ENCODE measurements at regions not wholly inside any gene's neighbourhood (a gene's known extent, or its start where the extent isn't known, plus 50 kb on each side); places are given as distances from the start of the nearest gene placed in this dataset.

- DNase-seq (ENCODE audit: low read depth), result no peak
- no peak overlapping the region for H3K4me3 ChIP-seq (ENCODE audit: low read length)
- TF ChIP-seq, protein P1, sequence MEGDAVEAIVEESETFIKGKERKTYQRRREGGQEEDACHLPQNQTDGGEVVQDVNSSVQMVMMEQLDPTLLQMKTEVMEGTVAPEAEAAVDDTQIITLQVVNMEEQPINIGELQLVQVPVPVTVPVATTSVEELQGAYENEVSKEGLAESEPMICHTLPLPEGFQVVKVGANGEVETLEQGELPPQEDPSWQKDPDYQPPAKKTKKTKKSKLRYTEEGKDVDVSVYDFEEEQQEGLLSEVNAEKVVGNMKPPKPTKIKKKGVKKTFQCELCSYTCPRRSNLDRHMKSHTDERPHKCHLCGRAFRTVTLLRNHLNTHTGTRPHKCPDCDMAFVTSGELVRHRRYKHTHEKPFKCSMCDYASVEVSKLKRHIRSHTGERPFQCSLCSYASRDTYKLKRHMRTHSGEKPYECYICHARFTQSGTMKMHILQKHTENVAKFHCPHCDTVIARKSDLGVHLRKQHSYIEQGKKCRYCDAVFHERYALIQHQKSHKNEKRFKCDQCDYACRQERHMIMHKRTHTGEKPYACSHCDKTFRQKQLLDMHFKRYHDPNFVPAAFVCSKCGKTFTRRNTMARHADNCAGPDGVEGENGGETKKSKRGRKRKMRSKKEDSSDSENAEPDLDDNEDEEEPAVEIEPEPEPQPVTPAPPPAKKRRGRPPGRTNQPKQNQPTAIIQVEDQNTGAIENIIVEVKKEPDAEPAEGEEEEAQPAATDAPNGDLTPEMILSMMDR (conservative IDR thresholded peaks at IDR 0.05; ENCODE audit: low read length), result no peak
Measured at GRCh38 chr5:120907953-120908352, 443.9 kb downstream of the PRR16 start.

DNA sequence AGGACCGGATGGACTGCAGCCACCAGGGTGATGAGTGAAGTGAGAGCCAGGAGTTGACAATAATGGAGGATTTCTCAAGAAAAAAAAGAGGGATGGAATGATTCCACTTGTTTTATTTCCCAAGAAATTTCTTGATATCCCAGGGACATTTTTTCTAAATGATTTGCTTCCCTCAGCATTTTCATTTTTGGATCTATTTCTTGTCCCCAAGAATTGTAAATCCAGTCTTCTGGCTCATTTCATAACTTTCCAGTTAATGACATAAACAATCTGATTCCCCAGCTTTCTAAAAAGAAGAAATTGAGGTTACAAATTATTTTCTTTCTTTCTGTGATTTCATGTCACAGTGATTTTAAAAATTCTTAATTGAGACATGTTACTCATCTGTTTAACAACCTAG is 446.5 kb downstream of the PRR16 start:
- TF ChIP-seq, protein P1 (conservative IDR thresholded peaks at IDR 0.05; ENCODE audit: low read length), result no peak
- H3K4me3 ChIP-seq (ENCODE audit: low read length), result no peak overlapping the region
- DNase-seq (ENCODE audit: low read depth), result no peak

- TF ChIP-seq, protein P1 (conservative IDR thresholded peaks at IDR 0.05; ENCODE audit: low read length), result no peak
- no peak for DNase-seq (ENCODE audit: low read depth)
- no peak overlapping the region for H3K4me3 ChIP-seq (ENCODE audit: low read length)
Measured at GRCh38 chr5:120913396-120913795, 449.3 kb downstream of the PRR16 start.

- TF ChIP-seq, protein P1 (conservative IDR thresholded peaks at IDR 0.05; ENCODE audit: low read length), result no peak
- DNase-seq (ENCODE audit: low read depth), result no peak
- no peak overlapping the region for H3K4me3 ChIP-seq (ENCODE audit: low read length)
Measured at GRCh38 chr5:120917214-120917758, 453.2 kb downstream of the PRR16 start.

DNA sequence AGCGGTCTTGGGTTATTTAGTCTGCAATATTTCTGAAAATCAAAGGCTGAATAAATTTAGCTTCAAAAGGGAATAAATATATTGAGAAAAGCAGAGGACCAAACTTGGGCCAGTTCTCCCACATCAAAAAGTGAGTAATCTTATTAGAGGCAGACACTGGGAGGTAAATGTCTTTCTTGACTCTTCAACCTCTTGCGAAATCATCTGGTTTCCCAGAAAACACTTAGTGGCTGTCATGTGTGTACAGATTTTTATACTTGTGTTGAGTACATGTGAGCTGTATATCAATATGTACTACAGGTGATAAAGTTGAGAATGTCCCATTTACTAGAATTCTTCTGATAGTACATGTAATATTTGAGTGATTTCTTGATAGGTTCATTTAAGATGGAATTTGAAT is 454.9 kb downstream of the PRR16 start:
- no peak overlapping the region for H3K4me3 ChIP-seq (ENCODE audit: low read length)
- DNase-seq (ENCODE audit: low read depth), result no peak
- TF ChIP-seq, protein P1 (conservative IDR thresholded peaks at IDR 0.05; ENCODE audit: low read length), result no peak

- H3K4me3 ChIP-seq (ENCODE audit: low read length), result no peak overlapping the region
- no peak for DNase-seq (ENCODE audit: low read depth)
- TF ChIP-seq, protein P1 (conservative IDR thresholded peaks at IDR 0.05; ENCODE audit: low read length), result no peak
Measured at GRCh38 chr5:120923026-120923425, 458.9 kb downstream of the PRR16 start.

GRCh38 chr5:120926471-120926870 is 462.4 kb downstream of the PRR16 start:
- DNase-seq (ENCODE audit: low read depth), result no peak

More at GRCh38 chr5:120926471-120926870, 462.4 kb downstream of the PRR16 start:
- TF ChIP-seq, protein P1 (conservative IDR thresholded peaks at IDR 0.05; ENCODE audit: low read length), result no peak
- no peak overlapping the region for H3K4me3 ChIP-seq (ENCODE audit: low read length)
